ENCODE measurements at regions not wholly inside any gene's neighbourhood (a gene's known extent, or its start where the extent isn't known, plus 50 kb on each side); places are given as distances from the start of the nearest gene placed in this dataset.
"Not testable (repeated sequence)": the region's sequence is repeated elsewhere in the genome, so short reads cannot be mapped to it uniquely, and the experiment has no call there.

DNA sequence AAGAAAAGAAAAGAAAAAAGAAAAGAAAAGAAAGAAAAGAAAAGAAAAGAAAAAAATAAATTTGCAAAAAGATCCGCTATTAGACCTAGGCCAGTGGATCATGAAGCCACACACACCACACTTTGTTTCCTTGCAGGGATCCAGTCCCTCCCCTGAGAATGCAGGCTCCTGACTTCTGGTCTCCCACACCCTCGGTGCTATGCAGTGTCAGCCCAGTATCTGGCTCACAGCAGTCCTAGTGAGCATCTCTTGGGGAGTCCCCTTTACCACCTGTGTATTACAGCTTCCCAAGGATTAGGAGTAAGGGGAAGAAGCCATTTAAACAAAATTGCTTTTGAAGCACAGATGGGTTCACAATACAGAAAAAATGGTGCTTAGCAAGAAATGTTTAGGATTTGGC, 174.1 kb upstream of the IRF2BP2 start:
- not testable (repeated sequence) for DNase-seq

GRCh38 chr1:234782791-234783190, 172.8 kb upstream of the IRF2BP2 start:
- peak; percentile 81 for DNase-seq

DNA sequence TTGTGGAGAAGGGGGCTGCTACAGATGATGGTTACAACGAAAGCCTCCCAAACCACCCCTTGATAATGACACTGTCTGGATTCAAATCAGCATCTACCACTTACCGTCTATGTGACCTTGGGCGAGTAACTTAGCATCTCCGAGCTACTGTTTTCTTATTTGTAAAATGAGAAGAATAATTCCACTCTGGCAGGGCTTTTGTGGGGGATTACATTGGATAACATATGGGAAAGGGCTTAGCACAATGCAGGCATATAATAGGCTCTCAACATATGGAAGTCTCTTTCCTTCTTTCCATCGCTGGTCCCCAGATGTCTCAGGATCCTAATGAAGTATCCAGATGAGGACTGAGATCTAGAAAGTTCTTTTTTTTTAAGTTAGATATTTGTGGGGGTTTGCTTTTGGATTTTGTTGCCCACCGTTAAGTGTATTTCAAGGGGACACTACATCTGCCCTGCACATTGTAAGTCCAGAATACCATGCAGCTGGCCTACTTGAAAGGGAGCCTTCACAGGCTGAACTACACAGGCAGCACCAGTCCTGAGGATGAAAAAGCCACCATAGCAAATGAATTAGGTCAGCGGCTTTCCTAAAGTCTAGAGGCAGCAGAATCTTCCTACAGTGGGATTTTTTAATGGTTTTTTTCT, 172.2 kb upstream of the IRF2BP2 start:
- peak; percentile 100 for DNase-seq

GRCh38 chr1:234781241-234782065, 171.5 kb upstream of the IRF2BP2 start:
- peak; percentile 99 for DNase-seq

DNA sequence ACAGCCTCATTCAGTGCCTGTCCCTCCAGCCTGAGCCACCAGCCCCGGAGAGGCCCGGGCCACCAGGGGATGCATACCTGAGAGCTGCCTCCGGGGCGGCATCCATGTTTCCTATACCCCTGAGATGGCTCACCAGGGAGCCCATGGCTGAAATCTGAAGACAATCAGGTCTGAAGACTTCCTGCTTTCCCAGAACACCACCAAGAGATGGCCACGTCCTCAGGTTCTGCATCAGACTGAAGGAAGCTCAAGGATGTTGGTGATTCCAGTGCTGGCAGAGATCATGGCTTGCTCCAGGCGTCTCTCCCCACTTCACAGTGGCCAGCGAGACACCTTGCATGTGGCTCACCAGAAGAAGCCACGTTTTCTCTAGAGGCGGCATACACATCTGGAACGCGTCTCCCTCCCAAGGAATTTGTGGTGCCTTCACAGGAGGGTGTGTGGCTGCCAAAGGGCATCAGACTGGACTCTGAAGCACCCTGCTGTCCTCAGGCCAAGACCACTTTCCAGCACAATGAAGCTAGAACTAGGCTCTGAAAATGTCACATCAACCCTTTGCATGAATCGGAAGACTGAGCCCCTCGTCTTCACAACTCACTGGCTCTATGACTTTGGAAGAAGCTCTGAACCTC, 170.7 kb upstream of the IRF2BP2 start:
- DNase-seq: peak; percentile 75

GRCh38 chr1:234780112-234780511, 170.1 kb upstream of the IRF2BP2 start:
- DNase-seq: peak; percentile 94

GRCh38 chr1:234779600-234779999, 169.6 kb upstream of the IRF2BP2 start:
- DNase-seq: peak; percentile 100

DNA sequence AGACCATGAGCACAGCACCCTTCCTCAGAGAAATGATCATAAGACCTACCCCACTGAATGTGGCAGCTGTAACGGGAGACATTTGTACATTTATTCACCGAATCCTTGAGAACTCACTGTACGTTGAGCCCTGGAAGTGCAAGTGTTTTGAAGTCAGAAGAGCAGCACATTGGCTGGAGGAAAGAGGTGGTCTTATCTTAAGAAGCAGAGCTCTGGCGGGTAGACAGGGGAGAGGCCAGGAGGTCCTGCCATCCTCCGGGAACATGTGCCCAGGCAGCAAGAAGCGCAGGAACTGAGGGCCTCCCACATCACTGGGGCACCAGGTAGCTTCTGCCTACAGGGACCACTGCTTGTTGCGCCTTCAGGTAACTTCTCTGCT, 169.2 kb upstream of the IRF2BP2 start:
- peak; percentile 89 for DNase-seq

DNA sequence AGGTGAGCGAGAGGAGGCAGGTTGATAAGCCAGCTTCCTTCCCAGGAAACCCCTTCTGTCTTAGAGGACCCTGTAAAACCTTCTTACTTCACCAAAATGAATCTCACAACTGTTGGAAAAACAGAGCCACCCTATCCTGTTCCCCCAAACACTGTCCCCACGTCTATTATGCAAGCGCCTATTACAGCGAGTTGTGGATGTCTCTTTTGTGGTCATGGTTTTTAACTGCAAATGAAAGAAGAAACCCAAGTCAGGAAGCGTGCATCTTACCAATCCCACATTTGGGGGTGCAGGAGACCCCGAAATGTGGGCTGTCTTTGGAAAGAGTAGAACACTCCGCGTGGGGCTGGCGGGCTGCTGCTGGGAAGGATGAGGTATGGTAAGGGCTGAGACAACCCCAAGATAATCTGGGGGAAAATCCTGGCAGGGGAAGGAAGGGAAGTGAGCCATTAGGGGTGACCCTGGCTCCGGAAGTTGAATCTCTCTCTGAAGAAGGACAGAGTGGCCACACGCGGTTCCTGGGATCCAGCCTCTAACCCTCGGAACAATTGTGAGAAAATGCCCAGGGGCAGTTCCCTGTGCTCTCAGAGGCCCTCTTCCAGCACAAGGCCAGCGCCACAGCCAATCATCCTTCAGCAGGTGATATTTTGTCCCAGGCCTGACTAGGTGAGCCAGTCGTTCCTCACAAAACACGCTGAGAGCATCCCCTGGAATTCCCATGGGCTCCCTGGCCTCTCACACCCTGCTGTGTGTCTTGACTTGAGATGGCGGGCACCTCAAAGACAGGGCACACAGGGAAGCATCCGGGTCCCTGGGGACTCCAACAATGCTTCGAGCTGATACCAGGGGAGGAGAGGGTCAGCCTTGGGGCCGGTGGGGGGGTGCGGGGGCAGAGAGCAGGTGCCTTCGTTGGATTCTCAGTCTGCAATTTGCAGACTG, 168.5 kb upstream of the IRF2BP2 start:
- peak; percentile 74 for DNase-seq

DNA sequence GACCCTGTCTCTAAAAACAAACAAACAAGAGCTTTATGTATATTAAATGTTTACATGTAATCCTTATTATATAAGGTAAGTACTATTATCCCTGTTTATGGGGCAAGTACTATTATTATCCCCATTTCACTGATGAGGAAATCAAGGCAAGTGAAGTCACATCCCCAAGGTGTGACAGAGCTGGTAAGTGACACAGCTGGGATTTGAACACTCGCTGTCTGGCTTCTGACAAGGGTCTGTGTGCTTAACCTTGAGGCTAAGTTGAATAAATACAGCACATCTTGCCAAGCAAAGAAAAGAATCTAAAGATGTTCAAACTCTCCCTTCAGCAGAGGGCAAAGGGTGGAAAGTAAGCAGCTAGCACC, 167.9 kb upstream of the IRF2BP2 start:
- DNase-seq: peak; percentile 61

GRCh38 chr1:234776876-234777855, 167.2 kb upstream of the IRF2BP2 start:
- peak; percentile 51 for DNase-seq

DNA sequence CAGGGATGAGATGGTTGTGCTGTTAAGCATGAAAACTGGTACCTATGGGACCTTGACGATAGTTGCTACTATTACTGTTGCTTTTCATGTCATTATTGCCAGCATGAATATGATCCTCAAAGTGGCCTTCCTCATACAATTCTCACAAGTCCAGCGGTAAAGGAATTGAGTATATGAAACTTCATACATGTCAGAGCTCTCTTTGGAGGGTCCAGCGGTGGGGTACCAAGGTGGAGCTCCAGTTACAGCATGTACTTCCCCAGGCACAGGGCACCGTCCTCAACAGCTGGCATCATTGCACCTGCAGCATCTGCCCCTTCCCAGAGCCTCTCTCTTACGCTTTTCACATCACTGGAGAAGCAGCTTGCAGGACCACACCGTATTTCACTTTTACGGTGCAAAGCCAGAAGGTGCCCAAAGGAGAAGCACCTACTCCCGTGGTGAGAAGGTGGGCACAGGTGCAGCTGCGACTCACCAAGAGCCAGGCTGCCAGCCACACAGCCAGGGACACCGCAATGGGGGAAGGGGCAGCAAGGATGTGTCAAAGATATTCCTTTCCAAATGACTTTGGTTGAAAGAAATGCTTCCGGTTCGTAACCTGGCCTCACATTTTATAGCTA, 166.4 kb upstream of the IRF2BP2 start:
- no peak for DNase-seq

GRCh38 chr1:234775477-234776246, 165.7 kb upstream of the IRF2BP2 start:
- no peak for DNase-seq

DNA sequence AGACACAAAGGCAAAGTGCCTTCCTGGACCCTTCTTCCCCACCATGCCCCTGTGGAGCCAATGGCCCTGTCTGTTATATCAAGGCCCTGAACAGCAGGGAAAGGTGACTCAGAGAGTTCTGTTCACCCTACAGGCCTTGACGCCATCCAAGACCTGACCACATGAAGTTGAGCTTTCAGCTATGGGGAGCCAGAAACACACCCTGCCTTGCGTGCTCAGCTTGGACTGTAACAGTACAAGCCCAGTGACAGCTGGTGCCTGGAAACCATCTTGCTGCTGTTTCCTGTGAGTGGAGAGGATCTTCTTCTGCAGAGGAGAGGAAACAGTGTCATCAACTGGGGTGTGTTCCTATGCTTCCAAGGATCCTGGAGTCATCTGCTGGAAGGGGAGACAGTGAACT, 165.0 kb upstream of the IRF2BP2 start:
- no peak for DNase-seq

- DNase-seq: no peak
Measured at GRCh38 chr1:234773936-234774677, 164.1 kb upstream of the IRF2BP2 start.

DNA sequence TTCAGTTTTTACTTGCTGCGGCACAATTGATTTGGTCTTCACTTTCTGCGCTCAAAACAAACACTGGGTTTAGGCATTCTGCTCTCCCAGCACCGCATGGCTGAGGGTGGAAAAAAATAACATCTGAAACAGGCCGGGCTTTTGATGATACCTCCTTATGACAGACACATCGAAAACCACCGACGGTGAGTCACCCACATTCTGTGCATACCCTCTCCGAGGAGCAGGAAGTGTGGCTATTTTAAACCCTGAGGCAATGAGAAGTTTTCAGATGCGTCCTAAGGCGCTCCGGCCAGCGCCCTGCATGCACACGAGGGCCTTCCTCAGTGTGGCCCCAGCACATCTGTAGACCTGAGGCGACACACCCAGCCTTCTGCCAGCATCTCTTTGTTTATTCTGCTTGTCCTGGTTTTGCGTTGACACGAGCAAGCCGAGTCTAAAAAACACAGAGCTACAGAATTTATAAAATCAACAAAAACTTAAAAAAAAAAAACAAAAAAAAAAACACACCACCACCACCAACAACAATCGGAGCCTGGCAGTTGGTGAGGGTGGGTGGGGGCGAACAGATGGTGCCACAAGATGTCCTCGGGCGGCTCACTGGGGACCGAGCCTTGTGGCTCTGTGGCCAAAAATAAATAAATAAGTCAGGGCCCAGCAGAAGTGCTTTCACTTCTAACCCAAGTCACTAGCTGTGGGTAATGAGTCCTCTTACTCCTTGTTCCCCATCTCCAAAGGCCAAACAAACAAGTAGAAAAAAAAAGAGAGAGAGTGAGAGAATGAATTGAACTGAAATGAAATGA, 162.6 kb upstream of the IRF2BP2 start:
- DNase-seq: peak; percentile 78

DNA sequence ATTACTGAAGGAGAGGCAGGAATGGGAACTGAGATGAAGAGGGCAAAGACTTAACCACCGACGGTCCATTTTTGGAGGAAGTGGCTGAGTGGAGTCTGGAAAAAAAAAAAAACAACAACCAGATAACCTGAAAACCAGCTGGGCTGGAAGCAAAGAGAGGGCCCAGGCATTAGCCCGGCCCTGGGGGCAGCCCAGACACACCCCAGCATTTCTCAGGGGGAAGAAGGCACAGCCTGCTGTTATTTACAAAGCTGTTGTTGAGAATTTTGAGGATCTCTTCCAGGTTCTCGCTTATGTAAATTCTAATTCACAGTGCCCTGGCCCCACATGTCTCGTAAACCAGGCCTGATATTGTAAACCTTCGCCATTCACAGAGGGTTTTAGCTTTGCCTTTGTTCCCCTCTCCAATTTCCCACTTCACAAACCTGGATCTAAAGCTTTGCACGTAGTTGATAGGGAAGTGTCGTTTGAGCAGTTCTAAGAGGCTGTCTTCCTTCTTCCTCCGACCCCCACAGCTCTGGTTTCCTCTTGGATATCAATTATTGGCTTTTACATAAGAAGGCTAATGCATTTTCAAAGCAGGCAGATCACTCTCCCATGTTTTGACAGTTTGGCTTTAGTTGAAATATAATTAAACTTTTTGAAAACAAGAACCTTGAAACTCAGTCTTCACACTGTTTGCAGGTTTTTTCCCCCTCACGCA, 161.8 kb upstream of the IRF2BP2 start:
- peak; percentile 46 for DNase-seq

GRCh38 chr1:234770924-234771540, 161.1 kb upstream of the IRF2BP2 start:
- DNase-seq: no peak
